Gastroesophageal sphincter (tissue), 3 donors: ENCODE measurements at regions not wholly inside any gene's neighbourhood (a gene's known extent, or its start where the extent isn't known, plus 50 kb on each side); places are given as distances from the start of the nearest gene placed in this dataset.

Source experiments
- CTCF ChIP-seq, 4 experiments: fragments of 200-600 bp in 2 of 4; fragments of 450-650 bp in 2 of 4; sonication (generic) in 1 of 4; IDR thresholded peaks; one replicate each; pipeline ENCODE4 v1.5.1; 2017 to 2019; ENCODE audit warnings: antibody characterized with exemption in 4 of 4, mild to moderate bottlenecking in 2 of 4, moderate library complexity in 2 of 4
- EP300 ChIP-seq: sonication (generic); formaldehyde crosslinking; IDR thresholded peaks from one replicate; pipeline ENCODE4 v1.6.1; 2017; ENCODE audit warnings: antibody characterized with exemption, mild to moderate bottlenecking
- POLR2A ChIP-seq, 2 donors: fragments of 450-650 bp; IDR thresholded peaks; one replicate each; pipeline ENCODE4 v1.6.1; 2017; ENCODE audit warnings: antibody characterized with exemption in 2 of 2, mild to moderate bottlenecking in 2 of 2, moderate library complexity in 1 of 2
- POLR2AphosphoS5 ChIP-seq: sonication (generic); formaldehyde crosslinking; IDR thresholded peaks from one replicate; pipeline ENCODE4 v1.6.1; 2017; ENCODE audit warnings: antibody characterized with exemption

- TF ChIP-seq CTCF (IDR thresholded peaks at IDR 0.05) = no peak
- no peak for TF ChIP-seq POLR2A (IDR thresholded peaks at IDR 0.05)
- TF ChIP-seq EP300 = no peak
- no peak for TF ChIP-seq POLR2AphosphoS5
Observed at GRCh38 chr12:127358888-127359287, 908.1 kb upstream of the TMEM132C start.
